A673 (cell line): ENCODE measurements at regions not wholly inside any gene's neighbourhood (a gene's known extent, or its start where the extent isn't known, plus 50 kb on each side); places are given as distances from the start of the nearest gene placed in this dataset.

Experiments
- BruUV-seq: library from RNA; stranded (reverse); fragments of 400-500 nt; replicated peaks from 2 replicates; lab custom pipeline; 2021; lab: Mats Ljungman, UMichigan
- CTCF ChIA-PET: fragments of 300-600 bp; sonication (Branson Sonifier 250); formaldehyde crosslinking; loops from one replicate; lab custom pipeline; 2022; ENCODE audit warnings: antibody characterized with exemption; lab: Charles Lee
- POLR2A ChIA-PET: fragments of 300-600 bp; sonication (Branson Sonifier 250); formaldehyde crosslinking; loops from one replicate; lab custom pipeline; 2022; ENCODE audit warnings: antibody characterized with exemption; ENCODE audit not compliant: low non-redundant PET; lab: Charles Lee
- DNase-seq: peaks from one replicate; pipeline ENCODE4 v3.0.0-alpha.2; 2015; ENCODE audit warnings: low spot score
- H3K27ac ChIP-seq: fragments of 200-600 bp; sonication (generic); 2 replicates; pipeline ENCODE4 v1.5.1; 2016; ENCODE audit warnings: mixed run types, low read depth, mild to moderate bottlenecking, mixed read lengths, antibody characterized with exemption, low read length; ENCODE audit not compliant: poor library complexity, severe bottlenecking
- H3K27me3 ChIP-seq: fragments of 200-600 bp; sonication (generic); replicated peaks from 2 replicates; pipeline ENCODE4 v1.6.1; 2017; ENCODE audit warnings: mixed run types, low read depth, mild to moderate bottlenecking, mixed read lengths, antibody characterized with exemption, low read length; ENCODE audit not compliant: insufficient read depth, poor library complexity
- H3K36me3 ChIP-seq: fragments of 200-600 bp; sonication (generic); 2 replicates; pipeline ENCODE4 v1.6.1; 2016; ENCODE audit warnings: mixed run types, mild to moderate bottlenecking, mixed read lengths, antibody characterized with exemption, low read length; ENCODE audit not compliant: insufficient read depth, poor library complexity, severe bottlenecking
- H3K4me1 ChIP-seq: fragments of 200-600 bp; sonication (generic); 2 replicates; pipeline ENCODE4 v1.6.1; 2017; ENCODE audit warnings: mixed run types, mild to moderate bottlenecking, mixed read lengths, antibody characterized with exemption, low read length; ENCODE audit not compliant: insufficient read depth, poor library complexity, severe bottlenecking
- H3K4me3 ChIP-seq: fragments of 200-600 bp; sonication (generic); 2 replicates; pipeline ENCODE4 v1.5.1; 2016; ENCODE audit warnings: low read depth, mixed run types, mild to moderate bottlenecking, mixed read lengths, low read length; ENCODE audit not compliant: poor library complexity, severe bottlenecking
- H3K9me3 ChIP-seq: fragments of 200-600 bp; sonication (generic); 2 replicates; pipeline ENCODE4 v1.6.1; 2016; ENCODE audit warnings: mixed run types, low read depth, mild to moderate bottlenecking, mixed read lengths, antibody characterized with exemption, low read length; ENCODE audit not compliant: poor library complexity, severe bottlenecking
- EZH2 ChIP-seq: fragments of 200-600 bp; sonication (generic); IDR thresholded peaks from 2 replicates; pipeline ENCODE4 v1.6.1; 2017; ENCODE audit warnings: borderline replicate concordance, low read depth, mild to moderate bottlenecking, mixed read lengths, antibody characterized with exemption, low read length; ENCODE audit not compliant: poor library complexity, severe bottlenecking
- intact Hi-C: fragments of 100-400 bp; cut with micrococcal nuclease; formaldehyde crosslinking; loops from one replicate; pipeline ENCODE4 v1.10.0; 2022; ENCODE audit not compliant: unreplicated experiment
- TF ChIP-seq, protein P1 (sequence below): fragments of 300-800, 200-600 bp; sonication (generic); conservative IDR thresholded peaks from 2 replicates; pipeline ENCODE4 v1.5.1; 2017; ENCODE audit warnings: low read depth, mild to moderate bottlenecking, antibody characterized with exemption, low read length, moderate library complexity, mixed read lengths

DNA sequence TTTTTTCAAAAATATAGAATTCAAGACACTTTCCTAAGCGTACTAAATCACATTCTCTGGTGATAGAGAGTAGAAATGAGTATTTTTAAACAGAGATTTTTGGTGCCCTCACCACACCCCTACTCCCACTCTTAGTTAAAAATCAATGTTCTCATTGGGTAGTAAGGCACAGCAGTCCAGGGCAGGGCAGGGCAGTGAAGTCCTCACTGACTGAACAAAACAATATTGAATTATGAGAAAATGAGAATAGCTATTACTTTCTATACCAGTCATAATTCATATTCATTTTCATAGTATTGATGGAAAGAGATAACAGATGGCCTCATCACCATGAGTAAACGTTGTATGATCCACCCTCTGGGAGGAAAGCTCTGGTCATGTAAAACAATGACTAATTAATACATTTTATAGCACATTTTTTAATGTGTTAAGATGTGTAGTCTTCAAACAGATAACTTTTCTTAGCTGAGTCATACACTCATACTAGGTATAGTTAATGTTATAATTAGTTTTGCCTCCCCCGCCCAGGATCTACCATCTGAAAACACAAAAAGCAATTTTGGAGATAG lies 686.1 kb downstream of the KCNJ3 start:
- no peaks in the 10 kb centered on the region for H3K36me3 ChIP-seq
- ChIA-PET POLR2A (no interaction called here), CTCF (no interaction called here)
- no TSS peak for BruUV-seq
- no peak overlapping the region for H3K4me3 ChIP-seq
- H3K27ac ChIP-seq, result no peak overlapping the region
- TF ChIP-seq, protein P1, sequence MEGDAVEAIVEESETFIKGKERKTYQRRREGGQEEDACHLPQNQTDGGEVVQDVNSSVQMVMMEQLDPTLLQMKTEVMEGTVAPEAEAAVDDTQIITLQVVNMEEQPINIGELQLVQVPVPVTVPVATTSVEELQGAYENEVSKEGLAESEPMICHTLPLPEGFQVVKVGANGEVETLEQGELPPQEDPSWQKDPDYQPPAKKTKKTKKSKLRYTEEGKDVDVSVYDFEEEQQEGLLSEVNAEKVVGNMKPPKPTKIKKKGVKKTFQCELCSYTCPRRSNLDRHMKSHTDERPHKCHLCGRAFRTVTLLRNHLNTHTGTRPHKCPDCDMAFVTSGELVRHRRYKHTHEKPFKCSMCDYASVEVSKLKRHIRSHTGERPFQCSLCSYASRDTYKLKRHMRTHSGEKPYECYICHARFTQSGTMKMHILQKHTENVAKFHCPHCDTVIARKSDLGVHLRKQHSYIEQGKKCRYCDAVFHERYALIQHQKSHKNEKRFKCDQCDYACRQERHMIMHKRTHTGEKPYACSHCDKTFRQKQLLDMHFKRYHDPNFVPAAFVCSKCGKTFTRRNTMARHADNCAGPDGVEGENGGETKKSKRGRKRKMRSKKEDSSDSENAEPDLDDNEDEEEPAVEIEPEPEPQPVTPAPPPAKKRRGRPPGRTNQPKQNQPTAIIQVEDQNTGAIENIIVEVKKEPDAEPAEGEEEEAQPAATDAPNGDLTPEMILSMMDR, result no peak
- TF ChIP-seq EZH2, result no peak
- peaks cover 12% of the 10 kb centered on the region for H3K27me3 ChIP-seq
- H3K4me1 ChIP-seq, result peaks cover 6% of the 10 kb centered on the region
- no peaks in the 10 kb centered on the region for H3K9me3 ChIP-seq
- no peak for DNase-seq
- intact Hi-C loops, result no loop called here

GRCh38 chr2:155382776-155383175 lies 684.3 kb downstream of the KCNJ3 start:
- ChIA-PET POLR2A (no interaction called here), CTCF (no interaction called here)
- no peaks in the 10 kb centered on the region for H3K36me3 ChIP-seq
- H3K27ac ChIP-seq, result no peak overlapping the region
- DNase-seq, result no peak
- TF ChIP-seq EZH2, result no peak
- intact Hi-C loops, result no loop called here
- no TSS peak for BruUV-seq
- no peaks in the 10 kb centered on the region for H3K9me3 ChIP-seq
- peaks cover 6% of the 10 kb centered on the region for H3K4me1 ChIP-seq
- peaks cover 2% of the 10 kb centered on the region for H3K27me3 ChIP-seq
- no peak overlapping the region for H3K4me3 ChIP-seq

DNA sequence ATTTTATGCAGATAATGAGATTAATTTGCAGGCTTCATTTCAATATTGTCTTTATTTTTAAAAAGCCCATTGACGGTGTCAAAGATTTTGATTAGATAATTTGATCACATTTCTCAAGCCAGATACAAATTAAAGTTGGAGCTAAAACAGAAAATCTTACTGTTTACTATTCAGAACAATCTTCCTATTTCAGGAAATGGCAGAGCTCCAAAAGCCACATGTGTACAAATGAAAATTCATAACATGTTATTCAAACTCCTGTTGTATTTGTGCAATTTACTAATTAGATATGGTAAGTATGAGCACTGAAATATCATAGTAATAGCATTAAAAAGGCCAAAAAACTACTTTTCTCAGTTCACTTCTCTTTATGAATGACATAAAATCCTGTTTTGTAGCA lies 682.9 kb downstream of the KCNJ3 start:
- H3K27ac ChIP-seq, result no peak overlapping the region
- CTCF ChIA-PET, result no interaction called here
- H3K4me3 ChIP-seq, result no peak overlapping the region
- no TSS peak for BruUV-seq
- intact Hi-C loops, result no loop called here
- DNase-seq, result no peak
- TF ChIP-seq EZH2, result no peak
- TF ChIP-seq, protein P1, result no peak
- no peaks in the 10 kb centered on the region for H3K27me3 ChIP-seq
- peaks cover 6% of the 10 kb centered on the region for H3K4me1 ChIP-seq
- no peaks in the 10 kb centered on the region for H3K9me3 ChIP-seq
- no peaks in the 10 kb centered on the region for H3K36me3 ChIP-seq
- POLR2A ChIA-PET, result no interaction called here

GRCh38 chr2:155379494-155379893 lies 681.0 kb downstream of the KCNJ3 start:
- H3K27ac ChIP-seq, result no peak overlapping the region
- H3K27me3 ChIP-seq, result no peaks in the 10 kb centered on the region
- H3K4me3 ChIP-seq, result no peak overlapping the region
- no peak for TF ChIP-seq EZH2
- TF ChIP-seq, protein P1, result no peak
- no peaks in the 10 kb centered on the region for H3K9me3 ChIP-seq
- H3K4me1 ChIP-seq, result peaks cover 6% of the 10 kb centered on the region
- ChIA-PET CTCF (interaction anchor here (0.6 kb wide), 1 partner anchor 1183 kb away, joined by 3 read pairs; no protein-coding TSS in a partner anchor), POLR2A (no interaction called here)
- no peak for DNase-seq
- BruUV-seq, result no TSS peak
- H3K36me3 ChIP-seq, result no peaks in the 10 kb centered on the region
- intact Hi-C loops, result loop anchor here (5.0 to 10.0 kb wide), 4 partner anchors 955 to 1955 kb away; partner anchors contain the start of gene NR4A2
